ENCODE measurements at regions not wholly inside any gene's neighbourhood (a gene's known extent, or its start where the extent isn't known, plus 50 kb on each side); places are given as distances from the start of the nearest gene placed in this dataset.

GRCh38 chr12:126588586-126589249 is 1523.5 kb downstream of the AACS start:
- TF ChIP-seq CTCF (conservative IDR thresholded peaks at IDR 0.05) (no peak), ZFX (IDR thresholded peaks at IDR 0.05) (no peak)

GRCh38 chr12:126591533-126591932 is 1526.3 kb downstream of the AACS start:
- no peak overlapping the region for H3K27ac ChIP-seq
- no peak for TF ChIP-seq ZFX (IDR thresholded peaks at IDR 0.05)
- no peak for TF ChIP-seq CTCF (conservative IDR thresholded peaks at IDR 0.05)

More at GRCh38 chr12:126588586-126589249, 1523.5 kb downstream of the AACS start:
- H3K27ac ChIP-seq: no peak overlapping the region

- no peak for TF ChIP-seq ZFX (IDR thresholded peaks at IDR 0.05)
- TF ChIP-seq CTCF (conservative IDR thresholded peaks at IDR 0.05): no peak
- no peak overlapping the region for H3K27ac ChIP-seq
These were observed 1536.2 kb downstream of the AACS start for GRCh38 chr12:126601184-126602170.

GRCh38 chr12:126602612-126603011 is 1537.4 kb downstream of the AACS start:
- TF ChIP-seq ZFX (IDR thresholded peaks at IDR 0.05): no peak
- TF ChIP-seq CTCF (conservative IDR thresholded peaks at IDR 0.05): no peak

GRCh38 chr12:126607157-126607556 is 1541.9 kb downstream of the AACS start:
- TF ChIP-seq CTCF (conservative IDR thresholded peaks at IDR 0.05): no peak
- TF ChIP-seq ZFX (IDR thresholded peaks at IDR 0.05): no peak
- no peak overlapping the region for H3K27ac ChIP-seq

More at GRCh38 chr12:126602612-126603011, 1537.4 kb downstream of the AACS start:
- H3K27ac ChIP-seq: no peak overlapping the region

- no peak for TF ChIP-seq ZFX (IDR thresholded peaks at IDR 0.05)
- TF ChIP-seq CTCF (conservative IDR thresholded peaks at IDR 0.05): no peak
- H3K27ac ChIP-seq: no peak overlapping the region
These were observed 1542.6 kb downstream of the AACS start for GRCh38 chr12:126607867-126608266.
